Mononuclear cell (primary cell): ENCODE measurements at regions not wholly inside any gene's neighbourhood (a gene's known extent, or its start where the extent isn't known, plus 50 kb on each side); places are given as distances from the start of the nearest gene placed in this dataset.
"Not testable (repeated sequence)": the region's sequence is repeated elsewhere in the genome, so short reads cannot be mapped to it uniquely, and the experiment has no call there.

Experiments
- H3K27me3 ChIP-seq: 2 replicates; pipeline ENCODE4 v1.6.0; 2011; ENCODE audit warnings: low read length, control low read depth; ENCODE audit not compliant: insufficient read depth
- H3K4me1 ChIP-seq: 2 replicates; pipeline ENCODE4 v1.5.1; 2011; ENCODE audit warnings: mild to moderate bottlenecking, low read length, control low read depth; ENCODE audit not compliant: insufficient read depth
- H3K4me3 ChIP-seq: 2 replicates; pipeline ENCODE4 v1.5.1; 2011; ENCODE audit warnings: mild to moderate bottlenecking, low read length, moderate library complexity
- H3K9me3 ChIP-seq: 2 replicates; pipeline ENCODE4 v1.5.1; 2011; ENCODE audit warnings: low read depth, mild to moderate bottlenecking, control low read depth, low read length

GRCh38 chr6:27605401-27606342, 132.8 kb upstream of the ZNF184 start:
- Histone ChIP-seq H3K4me1 (peaks cover 7% of the 10 kb centered on the region), H3K9me3 (no peaks in the 10 kb centered on the region), H3K27me3 (peaks cover 55% of the 10 kb centered on the region), H3K4me3 (no peak overlapping the region)

GRCh38 chr6:27604986-27605385, 132.1 kb upstream of the ZNF184 start:
- peaks cover 62% of the 10 kb centered on the region for H3K27me3 ChIP-seq
- H3K4me3 ChIP-seq: no peak overlapping the region
- no peaks in the 10 kb centered on the region for H3K9me3 ChIP-seq
- peaks cover 7% of the 10 kb centered on the region for H3K4me1 ChIP-seq

GRCh38 chr6:27601668-27602254, 128.9 kb upstream of the ZNF184 start:
- no peak overlapping the region for H3K4me3 ChIP-seq
- peaks cover 7% of the 10 kb centered on the region for H3K4me1 ChIP-seq
- H3K27me3 ChIP-seq: peaks cover 83% of the 10 kb centered on the region
- no peaks in the 10 kb centered on the region for H3K9me3 ChIP-seq

- H3K27me3 ChIP-seq: peaks cover 85% of the 10 kb centered on the region
- H3K4me1 ChIP-seq: peaks cover 7% of the 10 kb centered on the region
- H3K4me3 ChIP-seq: no peak overlapping the region
- no peaks in the 10 kb centered on the region for H3K9me3 ChIP-seq
Observed at GRCh38 chr6:27599859-27600532, 127.1 kb upstream of the ZNF184 start.

- not testable (repeated sequence) for H3K9me3 ChIP-seq, H3K4me3 ChIP-seq
- Histone ChIP-seq H3K4me1 (peaks cover 12% of the 10 kb centered on the region), H3K27me3 (peaks cover 85% of the 10 kb centered on the region)
Observed at GRCh38 chr6:27597031-27597567, 124.2 kb upstream of the ZNF184 start.

- Histone ChIP-seq H3K27me3 (peaks cover 92% of the 10 kb centered on the region), H3K4me3 (no peak overlapping the region), H3K4me1 (peaks cover 6% of the 10 kb centered on the region), H3K9me3 (no peaks in the 10 kb centered on the region)
Observed at GRCh38 chr6:27593861-27594260, 121.0 kb upstream of the ZNF184 start.

- H3K4me3 ChIP-seq: no peak overlapping the region
- peaks cover 94% of the 10 kb centered on the region for H3K27me3 ChIP-seq
Observed at GRCh38 chr6:27593200-27593818, 120.4 kb upstream of the ZNF184 start.

GRCh38 chr6:27592481-27593199, 119.7 kb upstream of the ZNF184 start:
- H3K4me3 ChIP-seq: no peak overlapping the region
- no peaks in the 10 kb centered on the region for H3K9me3 ChIP-seq
- H3K4me1 ChIP-seq: peaks cover 6% of the 10 kb centered on the region
- peaks cover 89% of the 10 kb centered on the region for H3K27me3 ChIP-seq

More at GRCh38 chr6:27593200-27593818, 120.4 kb upstream of the ZNF184 start:
- Histone ChIP-seq H3K9me3 (no peaks in the 10 kb centered on the region), H3K4me1 (peaks cover 6% of the 10 kb centered on the region)

- Histone ChIP-seq H3K4me3 (no peak overlapping the region), H3K27me3 (peaks cover 88% of the 10 kb centered on the region)
Observed at GRCh38 chr6:27591699-27592480, 119.0 kb upstream of the ZNF184 start.

GRCh38 chr6:27585316-27585715, 112.4 kb upstream of the ZNF184 start:
- not testable (repeated sequence) for H3K9me3 ChIP-seq, H3K4me3 ChIP-seq, H3K4me1 ChIP-seq
- peaks cover 81% of the 10 kb centered on the region for H3K27me3 ChIP-seq

More at GRCh38 chr6:27591699-27592480, 119.0 kb upstream of the ZNF184 start:
- H3K4me1 ChIP-seq: peaks cover 6% of the 10 kb centered on the region
- no peaks in the 10 kb centered on the region for H3K9me3 ChIP-seq

- H3K9me3 ChIP-seq: no peaks in the 10 kb centered on the region
- H3K4me1 ChIP-seq: no peaks in the 10 kb centered on the region
- H3K27me3 ChIP-seq: peaks cover 76% of the 10 kb centered on the region
- H3K4me3 ChIP-seq: no peak overlapping the region
Observed at GRCh38 chr6:27584326-27584725, 111.4 kb upstream of the ZNF184 start.

- H3K4me1 ChIP-seq: no peaks in the 10 kb centered on the region
- peaks cover 67% of the 10 kb centered on the region for H3K27me3 ChIP-seq
- H3K9me3 ChIP-seq: no peaks in the 10 kb centered on the region
- H3K4me3 ChIP-seq: no peak overlapping the region
Observed at GRCh38 chr6:27582928-27583725, 110.2 kb upstream of the ZNF184 start.

- H3K9me3 ChIP-seq: no peaks in the 10 kb centered on the region
- H3K4me3 ChIP-seq: no peak overlapping the region
- no peaks in the 10 kb centered on the region for H3K4me1 ChIP-seq
- H3K27me3 ChIP-seq: peaks cover 53% of the 10 kb centered on the region
Observed at GRCh38 chr6:27579973-27580372, 107.1 kb upstream of the ZNF184 start.
